ENCODE measurements at regions not wholly inside any gene's neighbourhood (a gene's known extent, or its start where the extent isn't known, plus 50 kb on each side); places are given as distances from the start of the nearest gene placed in this dataset.

DNA sequence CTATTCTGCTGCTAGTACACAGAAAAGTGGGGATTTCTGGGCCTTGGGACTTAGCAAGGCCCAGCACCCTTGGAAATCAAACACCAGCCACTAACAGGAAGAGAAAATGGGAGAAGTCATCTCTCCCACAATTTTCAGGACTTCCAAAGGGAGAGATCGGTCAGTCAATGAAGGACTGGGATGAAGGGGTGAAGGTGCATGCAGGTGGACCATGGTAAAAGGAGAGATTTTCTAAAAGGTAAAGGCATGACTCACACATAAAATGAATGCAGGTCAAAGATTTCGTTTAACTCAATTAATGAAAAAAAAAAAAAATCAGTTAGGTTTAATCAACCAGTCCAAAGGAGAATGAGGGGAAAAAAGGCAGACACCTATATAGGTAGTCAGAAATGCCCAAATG is 176.4 kb upstream of the PROK2 start:
- in situ Hi-C loops (cut with MboI; ENCODE audit: low sequenced_read_pairs) (no loop called here), dilution Hi-C loops (cut with HindIII; ENCODE audit: low sequenced_read_pairs, unreplicated experiment) (no loop called here), intact Hi-C loops (cut with micrococcal nuclease) (no loop called here)
- TF ChIP-seq POLR2A (IDR thresholded peaks at IDR 0.05; ENCODE audit: low read depth, low read length) (no peak), SMC3 (IDR thresholded peaks at IDR 0.05; ENCODE audit: low read depth, low read length) (no peak), MXI1 (IDR thresholded peaks at IDR 0.05; ENCODE audit: borderline replicate concordance, low read depth, low read length) (no peak), CHD1 (IDR thresholded peaks at IDR 0.05; ENCODE audit: low read depth, low read length) (no peak), CEBPB (IDR thresholded peaks at IDR 0.05; ENCODE audit: low read depth, low read length) (no peak), BHLHE40 (IDR thresholded peaks at IDR 0.05; ENCODE audit: low read depth, low read length) (no peak), FOS (IDR thresholded peaks at IDR 0.05; ENCODE audit: low read depth, low read length) (no peak), MAZ (IDR thresholded peaks at IDR 0.05; ENCODE audit: borderline replicate concordance, low read depth, low read length) (no peak), RAD21 (IDR thresholded peaks at IDR 0.05; ENCODE audit: low read length) (no peak), MAFK (IDR thresholded peaks at IDR 0.05; ENCODE audit: low read depth, low read length) (no peak), RCOR1 (IDR thresholded peaks at IDR 0.05; ENCODE audit: insufficient replicate concordance, low read length) (no peak), RFX5 (IDR thresholded peaks at IDR 0.05; ENCODE audit: low read depth, low read length) (no peak), NFE2L2 (IDR thresholded peaks at IDR 0.05; ENCODE audit: low read depth, low read length) (no peak)
- TF ChIP-seq, protein P1, sequence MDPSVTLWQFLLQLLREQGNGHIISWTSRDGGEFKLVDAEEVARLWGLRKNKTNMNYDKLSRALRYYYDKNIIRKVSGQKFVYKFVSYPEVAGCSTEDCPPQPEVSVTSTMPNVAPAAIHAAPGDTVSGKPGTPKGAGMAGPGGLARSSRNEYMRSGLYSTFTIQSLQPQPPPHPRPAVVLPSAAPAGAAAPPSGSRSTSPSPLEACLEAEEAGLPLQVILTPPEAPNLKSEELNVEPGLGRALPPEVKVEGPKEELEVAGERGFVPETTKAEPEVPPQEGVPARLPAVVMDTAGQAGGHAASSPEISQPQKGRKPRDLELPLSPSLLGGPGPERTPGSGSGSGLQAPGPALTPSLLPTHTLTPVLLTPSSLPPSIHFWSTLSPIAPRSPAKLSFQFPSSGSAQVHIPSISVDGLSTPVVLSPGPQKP (IDR thresholded peaks at IDR 0.05; ENCODE audit: borderline replicate concordance, low read depth, low read length) = no peak
- TF ChIP-seq, protein P2, sequence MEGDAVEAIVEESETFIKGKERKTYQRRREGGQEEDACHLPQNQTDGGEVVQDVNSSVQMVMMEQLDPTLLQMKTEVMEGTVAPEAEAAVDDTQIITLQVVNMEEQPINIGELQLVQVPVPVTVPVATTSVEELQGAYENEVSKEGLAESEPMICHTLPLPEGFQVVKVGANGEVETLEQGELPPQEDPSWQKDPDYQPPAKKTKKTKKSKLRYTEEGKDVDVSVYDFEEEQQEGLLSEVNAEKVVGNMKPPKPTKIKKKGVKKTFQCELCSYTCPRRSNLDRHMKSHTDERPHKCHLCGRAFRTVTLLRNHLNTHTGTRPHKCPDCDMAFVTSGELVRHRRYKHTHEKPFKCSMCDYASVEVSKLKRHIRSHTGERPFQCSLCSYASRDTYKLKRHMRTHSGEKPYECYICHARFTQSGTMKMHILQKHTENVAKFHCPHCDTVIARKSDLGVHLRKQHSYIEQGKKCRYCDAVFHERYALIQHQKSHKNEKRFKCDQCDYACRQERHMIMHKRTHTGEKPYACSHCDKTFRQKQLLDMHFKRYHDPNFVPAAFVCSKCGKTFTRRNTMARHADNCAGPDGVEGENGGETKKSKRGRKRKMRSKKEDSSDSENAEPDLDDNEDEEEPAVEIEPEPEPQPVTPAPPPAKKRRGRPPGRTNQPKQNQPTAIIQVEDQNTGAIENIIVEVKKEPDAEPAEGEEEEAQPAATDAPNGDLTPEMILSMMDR (conservative IDR thresholded peaks at IDR 0.05; ENCODE audit: low read depth, low read length) = no peak
- TF ChIP-seq, protein P3, sequence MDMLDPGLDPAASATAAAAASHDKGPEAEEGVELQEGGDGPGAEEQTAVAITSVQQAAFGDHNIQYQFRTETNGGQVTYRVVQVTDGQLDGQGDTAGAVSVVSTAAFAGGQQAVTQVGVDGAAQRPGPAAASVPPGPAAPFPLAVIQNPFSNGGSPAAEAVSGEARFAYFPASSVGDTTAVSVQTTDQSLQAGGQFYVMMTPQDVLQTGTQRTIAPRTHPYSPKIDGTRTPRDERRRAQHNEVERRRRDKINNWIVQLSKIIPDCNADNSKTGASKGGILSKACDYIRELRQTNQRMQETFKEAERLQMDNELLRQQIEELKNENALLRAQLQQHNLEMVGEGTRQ (IDR thresholded peaks at IDR 0.05; ENCODE audit: low read depth, low read length) = no peak
- ATAC-seq (ENCODE audit: low read depth) = no peak
- Histone ChIP-seq H4K8ac (ENCODE audit: low read depth in 2 of 2, low read length in 2 of 2) (no peak overlapping the region), H2BK5ac (ENCODE audit: low read depth, low read length, poor library complexity, severe bottlenecking) (no peak overlapping the region), H3K27me3 (ENCODE audit: control insufficient read depth, insufficient read depth, low read length) (peaks cover 19% of the 10 kb centered on the region), H3K9me1 (ENCODE audit: insufficient read depth, low read length) (no peaks in the 10 kb centered on the region), H3K79me1 (ENCODE audit: low read depth in 1 of 2, low read length in 2 of 2) (no peaks in the 10 kb centered on the region), H3K4me3 (ENCODE audit: insufficient read depth, low read depth, low read length) (no peak overlapping the region), H4K20me1 (ENCODE audit: insufficient read depth, low read length) (no peaks in the 10 kb centered on the region), H3K23ac (ENCODE audit: low read depth, low read length) (no peak overlapping the region), H3K27ac (ENCODE audit: insufficient read depth, low read length) (no peak overlapping the region), H3K4ac (ENCODE audit: low read depth, low read length) (no peak overlapping the region), H2BK20ac (ENCODE audit: low read depth, low read length) (no peak overlapping the region), H2AK9ac (replicated peaks; ENCODE audit: low read depth, low read length, poor library complexity) (no peak overlapping the region), H2AFZ (replicated peaks; ENCODE audit: low read length, poor library complexity) (no peak overlapping the region), H2BK120ac (ENCODE audit: low read depth, low read length) (no peak overlapping the region), H3K14ac (replicated peaks; ENCODE audit: low read depth, low read length) (no peak overlapping the region), H4K91ac (ENCODE audit: insufficient read depth, low read depth, low read length) (no peak overlapping the region), H3K9ac (ENCODE audit: low read depth, low read length) (no peak overlapping the region), H3K36me3 (ENCODE audit: control insufficient read depth, insufficient read depth, low read length) (no peaks in the 10 kb centered on the region), H4K5ac (ENCODE audit: low read depth, low read length) (no peak overlapping the region), H2BK15ac (ENCODE audit: low read depth, low read length) (no peak overlapping the region), H2AK5ac (ENCODE audit: low read depth, low read length) (no peak overlapping the region), H3K9me3 (ENCODE audit: control insufficient read depth, insufficient read depth, low read length) (no peaks in the 10 kb centered on the region), H3K56ac (ENCODE audit: extremely low read depth, insufficient read depth, low read length) (no peak overlapping the region), H3K4me2 (ENCODE audit: low read depth, low read length) (no peak overlapping the region), H3K18ac (ENCODE audit: low read depth, low read length) (no peak overlapping the region), H3K4me1 (ENCODE audit: control insufficient read depth, insufficient read depth, low read length) (no peaks in the 10 kb centered on the region)
- WGBS, 2 experiments (ENCODE audit: extremely low coverage in 2 of 2, insufficient read length in 1 of 2) = no CpG with 5 or more reads among the region's 2 CpGs
- ChIA-PET POLR2A (ENCODE audit: unreplicated experiment) (no interaction called here), CTCF (no interaction called here)
- DNase-seq = no peak
- BruUV-seq (replicated peaks) = no TSS peak

Measured in IMR-90 (cell line).